HG02973 (cell line): ENCODE measurements at regions not wholly inside any gene's neighbourhood (a gene's known extent, or its start where the extent isn't known, plus 50 kb on each side); places are given as distances from the start of the nearest gene placed in this dataset.

Source experiments
- ATAC-seq: cut with Tn5 transposase; IDR thresholded peaks from one replicate; pipeline ENCODE4 v1.9.1; 2021; ENCODE audit warnings: moderate library complexity; ENCODE audit not compliant: unreplicated experiment

DNA sequence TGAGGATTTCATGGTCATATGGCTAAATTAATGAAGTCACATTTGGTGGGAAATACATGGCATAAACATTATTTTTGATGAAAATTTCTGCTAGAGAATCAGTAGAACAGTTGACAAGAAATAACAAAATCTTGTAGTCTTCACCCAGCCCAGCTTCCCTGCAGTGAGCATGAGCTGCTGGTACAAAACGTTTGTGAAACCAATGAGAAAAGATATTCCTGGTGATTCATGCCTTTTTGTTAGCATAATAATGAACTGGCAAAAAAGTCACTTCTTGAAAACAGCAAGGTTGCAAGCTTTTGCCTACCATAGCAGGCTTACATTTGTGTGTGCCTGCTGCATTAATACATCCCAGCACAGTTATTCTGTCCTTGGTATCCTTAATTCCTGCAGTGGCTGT, 475.9 kb upstream of the HTR2A start:
- ATAC-seq: no peak

GRCh38 chr13:47351798-47352197, 454.9 kb upstream of the HTR2A start:
- ATAC-seq: no peak

- ATAC-seq: no peak
Observed at GRCh38 chr13:47350334-47351124, 453.7 kb upstream of the HTR2A start.

- no peak for ATAC-seq
Observed at GRCh38 chr13:47349211-47349610, 452.4 kb upstream of the HTR2A start.

- no peak for ATAC-seq
Observed at GRCh38 chr13:47337781-47338507, 441.1 kb upstream of the HTR2A start.

DNA sequence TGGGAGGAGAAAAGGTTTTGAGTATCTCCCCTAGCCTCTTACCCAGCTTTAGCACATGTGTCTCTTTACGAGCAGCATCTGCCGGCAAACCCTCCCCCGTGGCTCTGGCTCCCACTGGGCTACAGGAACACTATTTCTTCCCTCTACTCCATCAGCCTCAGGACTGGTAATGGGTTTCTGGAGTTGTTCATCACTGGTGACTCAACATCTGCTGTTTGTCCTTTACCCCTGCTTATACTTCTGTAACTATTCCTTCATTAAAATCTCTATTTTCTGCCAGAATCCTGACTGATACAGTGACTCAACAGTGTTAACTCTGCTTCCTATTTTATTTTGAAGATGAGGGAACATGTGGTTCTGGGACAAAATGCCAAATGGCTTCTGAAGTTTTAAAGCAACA, 437.3 kb upstream of the HTR2A start:
- no peak for ATAC-seq

DNA sequence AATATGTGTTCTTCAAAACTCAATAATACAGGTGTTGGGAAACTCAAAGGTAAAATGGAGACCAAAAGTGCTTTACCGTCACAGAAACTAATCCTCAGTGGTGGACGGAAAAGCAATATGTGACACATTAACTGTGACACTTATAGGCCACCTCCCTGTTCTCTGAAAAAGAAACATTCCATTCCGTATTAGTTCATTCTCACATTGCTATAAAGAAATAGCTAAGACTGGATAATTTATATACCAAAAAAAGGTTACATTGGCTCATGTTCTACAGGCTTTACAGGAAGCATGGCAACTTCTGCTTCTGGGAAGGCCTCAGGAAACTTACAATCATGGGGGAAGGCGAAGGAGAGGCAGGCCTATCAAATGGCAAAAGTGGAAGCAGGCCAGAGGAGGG, 435.3 kb upstream of the HTR2A start:
- ATAC-seq: no peak

DNA sequence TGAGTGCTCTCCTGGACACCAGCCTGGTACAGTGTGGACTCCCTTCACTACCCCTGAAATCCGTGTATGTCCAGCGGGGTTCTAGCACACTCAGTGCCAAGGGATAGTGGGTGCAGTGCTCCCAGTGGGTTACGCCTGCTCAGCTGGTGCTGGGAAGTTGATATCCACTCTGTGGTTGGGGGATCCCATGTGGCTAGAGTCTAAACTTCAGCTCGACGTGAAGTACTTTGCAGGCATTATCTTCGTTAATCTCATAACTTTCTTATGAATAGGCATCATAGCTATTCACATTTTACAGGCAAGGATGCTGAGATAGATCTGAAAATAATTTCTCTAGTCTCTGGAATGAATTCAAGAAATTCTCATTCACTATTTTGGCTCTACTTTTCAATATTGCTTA, 433.2 kb upstream of the HTR2A start:
- ATAC-seq: no peak

DNA sequence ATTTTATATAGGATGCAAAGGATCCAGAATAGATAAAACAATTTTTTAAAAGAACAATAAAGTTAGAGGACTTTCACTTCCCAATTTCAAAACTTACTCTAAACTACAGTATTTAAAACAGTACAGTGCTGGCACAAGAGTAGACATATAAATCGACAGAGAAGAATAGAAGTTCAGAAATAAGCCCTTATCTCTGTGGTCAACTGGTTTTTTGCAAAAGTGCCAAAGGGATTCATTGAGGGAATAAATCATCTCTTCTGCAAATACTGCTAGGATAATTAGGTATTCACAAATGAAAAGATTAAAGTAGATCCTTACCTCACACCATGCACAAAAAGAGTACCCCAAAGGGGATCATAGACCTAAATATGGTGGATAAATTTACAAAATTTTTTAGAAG, 431.0 kb upstream of the HTR2A start:
- ATAC-seq: no peak

DNA sequence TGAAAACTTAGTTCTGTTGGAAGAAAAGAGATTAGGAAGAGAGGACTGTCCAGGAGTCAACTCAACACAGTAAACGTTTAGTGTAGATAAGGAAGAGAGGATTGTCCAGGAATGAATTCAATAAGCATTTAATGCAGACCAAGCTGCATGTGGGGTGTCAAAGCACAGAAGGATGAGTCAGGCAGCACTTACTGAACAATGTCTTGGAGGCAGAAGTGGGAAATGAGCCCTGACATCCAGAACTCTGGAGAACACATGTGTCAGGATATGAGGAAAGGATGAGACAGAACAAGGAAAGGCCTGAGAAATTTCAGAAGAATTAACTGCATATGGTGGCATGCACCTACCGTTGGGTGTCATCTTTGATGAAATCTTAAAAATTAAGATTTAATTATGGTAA, 429.2 kb upstream of the HTR2A start:
- no peak for ATAC-seq

DNA sequence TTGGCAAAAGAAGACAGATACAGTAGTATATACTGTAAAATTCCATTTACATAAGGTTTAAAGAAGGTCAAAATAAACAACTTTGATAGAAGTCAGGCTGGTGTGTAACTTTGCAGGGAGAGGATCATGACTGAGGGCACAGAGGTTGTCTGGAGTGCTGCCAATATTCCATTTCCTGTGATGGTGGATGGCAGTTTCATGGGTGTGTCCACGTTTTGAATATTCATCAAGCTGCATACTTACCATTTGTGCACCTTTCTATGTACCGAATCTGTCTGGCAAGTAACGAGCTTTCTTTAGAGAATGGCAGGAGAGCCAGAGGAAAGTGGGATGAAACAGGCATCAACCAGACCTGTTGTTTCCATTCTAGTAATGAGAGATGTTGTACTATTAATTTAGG, 420.5 kb upstream of the HTR2A start:
- no peak for ATAC-seq

DNA sequence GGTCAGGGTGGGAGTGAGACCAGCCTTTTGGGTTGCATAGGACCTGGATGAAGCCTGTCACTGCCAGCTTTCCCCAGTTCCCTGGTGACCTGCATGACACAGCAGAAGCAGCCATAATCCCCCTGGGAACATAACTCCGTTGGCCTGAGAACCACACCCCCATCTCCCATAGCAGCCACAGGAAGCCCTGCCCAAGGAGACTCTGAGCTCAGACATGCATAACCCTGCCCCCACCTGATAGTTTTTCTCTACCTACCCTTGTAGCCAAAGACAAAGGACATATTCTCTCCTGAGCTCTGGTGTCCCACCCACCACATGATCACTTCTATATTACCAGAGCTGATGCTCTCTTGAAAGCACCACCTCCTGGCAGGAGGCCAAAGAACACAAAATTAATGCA, 413.5 kb upstream of the HTR2A start:
- ATAC-seq: no peak

- ATAC-seq: no peak
Observed at GRCh38 chr13:47306991-47307390, 410.1 kb upstream of the HTR2A start.

DNA sequence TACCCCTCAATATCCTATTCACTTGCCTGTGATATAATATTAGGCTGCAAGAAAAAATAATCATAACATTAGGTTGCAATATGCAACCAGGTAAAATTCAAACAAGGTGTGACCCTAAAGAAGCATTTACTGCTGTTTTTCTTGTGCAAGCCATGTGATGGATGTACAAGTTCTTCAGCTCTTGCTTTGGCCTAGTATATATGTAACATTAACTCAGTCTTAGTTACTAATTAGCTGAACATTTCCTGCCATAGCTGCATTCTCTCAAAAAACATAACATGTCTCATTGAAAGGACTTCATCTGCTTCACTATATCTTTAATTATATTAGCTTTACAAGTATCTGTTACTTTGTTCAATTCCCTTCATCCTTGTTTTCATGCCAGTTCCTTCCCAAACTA, 406.8 kb upstream of the HTR2A start:
- no peak for ATAC-seq

DNA sequence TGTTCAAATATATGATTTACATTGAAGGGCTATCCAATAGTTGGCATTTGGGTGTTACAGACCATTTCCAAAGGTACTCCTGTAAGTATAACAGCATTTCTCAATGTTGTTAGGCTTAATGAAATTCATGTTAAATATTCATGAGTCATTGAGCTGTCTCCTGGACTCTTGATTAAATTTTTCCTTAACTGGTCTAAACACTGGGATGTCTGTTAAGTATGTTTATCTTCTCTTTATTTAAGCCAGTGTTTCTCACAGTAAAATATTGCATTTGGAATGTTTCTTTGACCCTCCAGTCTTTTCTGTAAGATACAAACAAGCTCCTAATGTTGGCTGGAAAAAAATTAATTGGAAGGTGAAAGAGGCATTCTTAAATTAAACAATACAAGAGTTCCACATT, 402.5 kb upstream of the HTR2A start:
- no peak for ATAC-seq

- ATAC-seq: no peak
Observed at GRCh38 chr13:47298506-47298905, 401.7 kb upstream of the HTR2A start.

GRCh38 chr13:47294691-47295090, 397.8 kb upstream of the HTR2A start:
- no peak for ATAC-seq

DNA sequence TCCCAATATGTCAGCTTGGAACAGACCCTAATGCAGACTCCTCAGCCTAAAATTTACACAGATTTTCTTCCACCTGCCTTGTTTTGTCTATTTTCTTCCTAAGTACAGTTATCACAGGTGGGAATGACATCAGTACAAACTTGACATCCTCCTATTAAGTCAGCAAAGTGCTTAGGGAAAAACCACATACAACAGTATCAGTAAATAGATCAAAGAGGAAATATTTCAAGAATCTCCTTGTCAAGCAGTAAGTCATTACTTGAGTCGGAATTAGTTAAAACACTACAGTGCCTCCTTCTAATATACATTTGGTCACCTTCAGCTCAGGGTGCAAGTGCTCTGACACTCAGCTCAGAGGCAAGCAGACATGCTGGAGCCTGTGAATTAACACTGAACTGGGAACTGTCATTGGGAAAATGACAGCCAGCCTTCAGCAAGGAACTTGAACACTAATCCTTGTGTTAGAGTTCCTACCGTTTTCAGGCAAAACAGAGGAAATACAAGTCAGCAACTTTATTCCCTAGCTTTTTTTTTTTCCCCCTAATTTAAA, 394.3 kb upstream of the HTR2A start:
- no peak for ATAC-seq

GRCh38 chr13:47289567-47289966, 392.7 kb upstream of the HTR2A start:
- ATAC-seq: no peak

- ATAC-seq: no peak
Observed at GRCh38 chr13:47288546-47288945, 391.7 kb upstream of the HTR2A start.

GRCh38 chr13:47287291-47287751, 390.5 kb upstream of the HTR2A start:
- ATAC-seq: no peak

DNA sequence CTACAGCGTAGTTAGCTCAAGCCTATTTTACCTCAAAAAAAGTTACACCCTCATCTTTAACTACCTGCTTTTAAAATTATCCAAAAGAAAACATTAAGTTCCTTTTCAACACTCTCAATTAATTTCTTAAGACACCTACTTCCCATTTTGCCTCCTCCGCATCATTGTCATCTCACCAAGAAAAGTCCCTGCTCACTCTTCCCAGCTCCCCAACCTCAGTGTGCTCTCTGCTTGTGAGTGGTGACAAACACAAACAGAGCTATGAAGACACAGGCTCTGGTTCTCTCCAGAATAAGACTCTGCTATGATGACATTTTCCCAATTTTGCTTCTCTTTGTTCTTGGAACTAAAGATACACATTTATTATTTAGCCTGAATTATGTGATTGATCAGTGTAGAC, 385.1 kb upstream of the HTR2A start:
- ATAC-seq: no peak
